SK-N-SH (cell line): ENCODE measurements at regions not wholly inside any gene's neighbourhood (a gene's known extent, or its start where the extent isn't known, plus 50 kb on each side); places are given as distances from the start of the nearest gene placed in this dataset.

ENCODE experiments used
- CTCF ChIA-PET: fragments of 300-600, 350-600 bp; formaldehyde crosslinking; extraction: SDS; loops from one replicate; lab custom pipeline; 2021; lab: Yijun Ruan, JAX
- POLR2A ChIA-PET: fragments of 350-600 bp; sonication (Branson Sonifier 250); formaldehyde crosslinking; extraction: SDS; loops from one replicate; lab custom pipeline; 2020; ENCODE audit warnings: antibody characterized with exemption, inconsistent platforms; lab: Yijun Ruan, JAX
- DNase-seq: peaks from one replicate; pipeline ENCODE4 v3.0.0; 2012
- H2AFZ ChIP-seq: fragments of 200-600 bp; sonication (generic); 2 replicates; pipeline ENCODE4 v1.8.1; 2016; ENCODE audit warnings: antibody characterized with exemption, mild to moderate bottlenecking, low read depth
- H3F3A ChIP-seq: fragments of 200-600 bp; sonication (generic); replicated peaks from 2 replicates; pipeline ENCODE3; 2016; ENCODE audit warnings: antibody characterized with exemption, mild to moderate bottlenecking; ENCODE audit not compliant: insufficient read depth
- H3K27ac ChIP-seq, 2 experiments: fragments of 200-500 bp in 1 of 2; fragments of 200-600 bp in 1 of 2; sonication (Bioruptor generic) in 1 of 2; sonication (generic), shearing (Covaris generic) in 1 of 2; 2 replicates each; pipeline versions ENCODE4 v1.5.1 to v1.6.1; 2014 to 2016; ENCODE audit warnings: low read depth in 2 of 2, inconsistent platforms in 1 of 2, low read length in 1 of 2, mild to moderate bottlenecking in 1 of 2, mixed read lengths in 1 of 2
- H3K27me3 ChIP-seq: fragments of 200-600 bp; sonication (generic), shearing (Covaris generic); 2 replicates; pipeline ENCODE4 v1.6.1; 2016; ENCODE audit warnings: mixed run types; ENCODE audit not compliant: insufficient read depth
- H3K36me3 ChIP-seq, 2 experiments: fragments of 200-500 bp in 1 of 2; fragments of 200-600 bp in 1 of 2; sonication (Bioruptor generic) in 1 of 2; sonication (generic) in 1 of 2; replicated peaks in 1 of 2; 2 replicates each; pipeline versions ENCODE3 to v1.5.1; 2014 to 2016; ENCODE audit warnings: low read length in 1 of 2, mild to moderate bottlenecking in 1 of 2; ENCODE audit not compliant: insufficient read depth in 2 of 2, control insufficient read depth in 1 of 2
- H3K4me1 ChIP-seq, 2 experiments: fragments of 200-500 bp in 1 of 2; fragments of 200-600 bp in 1 of 2; sonication (Bioruptor generic) in 1 of 2; sonication (generic), shearing (Covaris generic) in 1 of 2; 2 replicates each; pipeline versions ENCODE4 v1.5.1 to v1.6.1; 2014 to 2016; ENCODE audit warnings: low read depth in 1 of 2, low read length in 1 of 2, mixed run types in 1 of 2; ENCODE audit not compliant: insufficient read depth in 2 of 2, control insufficient read depth in 1 of 2
- H3K4me2 ChIP-seq: fragments of 200-600 bp; sonication (generic), shearing (Covaris generic); 2 replicates; pipeline ENCODE4 v1.6.1; 2017; ENCODE audit warnings: mixed run types
- H3K4me3 ChIP-seq, 2 experiments: fragments of 200-500 bp in 1 of 2; fragments of 200-600 bp in 1 of 2; sonication (Bioruptor generic) in 1 of 2; sonication (generic), shearing (Covaris generic) in 1 of 2; 2 replicates each; pipeline versions ENCODE4 v1.5.1 to v1.8.1; 2014 to 2016; ENCODE audit warnings: low read depth in 2 of 2, inconsistent platforms in 1 of 2, low read length in 1 of 2, mild to moderate bottlenecking in 1 of 2, mixed read lengths in 1 of 2, moderate library complexity in 1 of 2
- H3K79me2 ChIP-seq: fragments of 200-600 bp; sonication (generic); 2 replicates; pipeline ENCODE4 v1.8.1; 2017; ENCODE audit warnings: mild to moderate bottlenecking; ENCODE audit not compliant: insufficient read depth
- H3K9ac ChIP-seq: fragments of 200-600 bp; sonication (generic); 2 replicates; pipeline ENCODE4 v1.6.1; 2017; ENCODE audit warnings: mixed run types
- H3K9me2 ChIP-seq: fragments of 200-600 bp; sonication (generic); 2 replicates; pipeline ENCODE4 v1.6.1; 2017; ENCODE audit warnings: mixed run types
- H3K9me3 ChIP-seq: fragments of 200-600 bp; sonication (generic); 2 replicates; pipeline ENCODE4 v1.6.1; 2017; ENCODE audit warnings: mixed run types, mild to moderate bottlenecking, moderate library complexity
- H4K20me1 ChIP-seq: fragments of 200-600 bp; sonication (generic); 2 replicates; pipeline ENCODE4 v1.6.1; 2017; ENCODE audit warnings: mild to moderate bottlenecking, mixed run types; ENCODE audit not compliant: insufficient read depth
- CHD2 ChIP-seq: fragments of 150-350 bp; IDR thresholded peaks from 2 replicates; pipeline ENCODE4 v1.6.1; 2018; ENCODE audit warnings: low read length; ENCODE audit not compliant: partially characterized antibody
- ELF1 ChIP-seq: IDR thresholded peaks from 2 replicates; pipeline ENCODE4 v1.4.0; 2012
- MEF2A ChIP-seq: IDR thresholded peaks from 2 replicates; pipeline ENCODE4 v1.4.0; 2012; ENCODE audit warnings: low read depth, borderline replicate concordance
- PBX3 ChIP-seq: IDR thresholded peaks from 2 replicates; pipeline ENCODE4; 2012
- RXRA ChIP-seq: IDR thresholded peaks from 2 replicates; pipeline ENCODE4 v1.4.0; 2012; ENCODE audit warnings: low read depth, mild to moderate bottlenecking, borderline replicate concordance
- SIN3A ChIP-seq: IDR thresholded peaks from 2 replicates; pipeline ENCODE4 v1.6.1; 2012; ENCODE audit warnings: low read depth, mild to moderate bottlenecking, low read length, moderate library complexity, borderline replicate concordance
- SMC3 ChIP-seq: IDR thresholded peaks from 2 replicates; pipeline ENCODE4 v1.6.1; 2012; ENCODE audit warnings: low read depth, low read length, improper control_type of control experiment
- TCF12 ChIP-seq: IDR thresholded peaks from 2 replicates; pipeline ENCODE4 v1.4.0; 2012
- ZBTB33 ChIP-seq: IDR thresholded peaks from 2 replicates; pipeline ENCODE4 v1.4.0; 2012; ENCODE audit warnings: low read depth, borderline replicate concordance
- WGBS: methylation state at CpG from one replicate; pipeline ENCODE4 v1.1.6; 2017; ENCODE audit warnings: low lambda C conversion rate; 5-methylcytosine and 5-hydroxymethylcytosine counted together
- TF ChIP-seq, protein P1 (sequence below): fragments of 200-600 bp; sonication (generic); IDR thresholded peaks from 2 replicates; pipeline ENCODE4 v1.6.1; 2017; ENCODE audit warnings: antibody characterized with exemption, mild to moderate bottlenecking, moderate library complexity

DNA sequence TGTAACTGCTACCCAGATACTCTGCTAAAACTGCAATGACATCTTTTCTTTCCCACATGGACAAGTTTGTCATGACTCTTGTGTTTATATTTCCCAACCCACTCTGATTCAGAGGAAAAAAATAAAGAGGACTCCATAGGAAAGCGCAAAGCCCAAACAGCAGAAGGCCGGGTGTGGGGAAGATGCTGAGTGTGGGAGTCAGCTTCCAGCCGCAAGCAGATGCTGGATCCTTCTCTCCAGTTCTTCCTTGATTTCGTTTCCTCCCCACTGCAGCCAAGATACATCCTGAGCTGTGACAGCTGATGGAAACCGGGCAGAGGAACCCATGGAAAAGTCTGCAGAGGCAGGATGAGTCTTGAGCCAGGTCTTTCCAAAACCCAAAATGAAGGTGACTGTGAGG, 498.2 kb downstream of the PLPP3 start:
- H3K27ac ChIP-seq, result no peak overlapping the region
- no peak overlapping the region for H3K4me2 ChIP-seq
- no peak for DNase-seq

DNA sequence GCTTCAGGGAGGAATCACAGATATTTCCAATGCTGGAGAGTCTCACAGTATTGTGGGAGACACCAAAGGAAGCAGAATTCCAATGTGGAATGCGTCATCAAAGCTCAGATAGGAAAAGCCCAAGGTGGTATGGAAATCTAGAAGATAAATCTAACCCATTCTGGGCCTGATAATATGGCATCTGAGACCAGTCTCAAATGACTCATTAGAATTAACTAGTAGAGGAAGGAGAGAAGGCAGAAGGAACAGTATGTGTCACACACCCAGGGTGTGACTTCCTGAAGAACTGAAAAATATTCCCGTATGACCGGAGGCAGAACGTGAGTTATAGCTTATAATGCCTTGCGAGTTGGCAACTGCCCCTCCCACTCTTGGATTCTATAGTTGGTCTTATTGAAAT, 499.2 kb downstream of the PLPP3 start:
- 0 out of 2 replicates have a peak, but pooled peaks cover 3% of the 10 kb centered on the region for H3K9me2 ChIP-seq
- no peak overlapping the region for H3K4me2 ChIP-seq
- no peak overlapping the region for H3K4me3 ChIP-seq
- no peaks in the 10 kb centered on the region for H3K9me3 ChIP-seq
- no peaks in the 10 kb centered on the region for H3K4me1 ChIP-seq
- no peak overlapping the region for H3K27ac ChIP-seq
- no peak overlapping the region for H3K9ac ChIP-seq
- H3F3A ChIP-seq, result no peaks in the 10 kb centered on the region
- no peaks in the 10 kb centered on the region for H3K36me3 ChIP-seq
- no peak for TF ChIP-seq PBX3
- TF ChIP-seq ZBTB33, result no peak
- TF ChIP-seq, protein P1, sequence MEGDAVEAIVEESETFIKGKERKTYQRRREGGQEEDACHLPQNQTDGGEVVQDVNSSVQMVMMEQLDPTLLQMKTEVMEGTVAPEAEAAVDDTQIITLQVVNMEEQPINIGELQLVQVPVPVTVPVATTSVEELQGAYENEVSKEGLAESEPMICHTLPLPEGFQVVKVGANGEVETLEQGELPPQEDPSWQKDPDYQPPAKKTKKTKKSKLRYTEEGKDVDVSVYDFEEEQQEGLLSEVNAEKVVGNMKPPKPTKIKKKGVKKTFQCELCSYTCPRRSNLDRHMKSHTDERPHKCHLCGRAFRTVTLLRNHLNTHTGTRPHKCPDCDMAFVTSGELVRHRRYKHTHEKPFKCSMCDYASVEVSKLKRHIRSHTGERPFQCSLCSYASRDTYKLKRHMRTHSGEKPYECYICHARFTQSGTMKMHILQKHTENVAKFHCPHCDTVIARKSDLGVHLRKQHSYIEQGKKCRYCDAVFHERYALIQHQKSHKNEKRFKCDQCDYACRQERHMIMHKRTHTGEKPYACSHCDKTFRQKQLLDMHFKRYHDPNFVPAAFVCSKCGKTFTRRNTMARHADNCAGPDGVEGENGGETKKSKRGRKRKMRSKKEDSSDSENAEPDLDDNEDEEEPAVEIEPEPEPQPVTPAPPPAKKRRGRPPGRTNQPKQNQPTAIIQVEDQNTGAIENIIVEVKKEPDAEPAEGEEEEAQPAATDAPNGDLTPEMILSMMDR, result no peak
- CTCF ChIA-PET, result no interaction called here
- WGBS, result 93% methylated on average over 5 of the region's 5 CpGs
- no peaks in the 10 kb centered on the region for H3K79me2 ChIP-seq
- no peaks in the 10 kb centered on the region for H4K20me1 ChIP-seq
- H3K27me3 ChIP-seq, result no peaks in the 10 kb centered on the region
- POLR2A ChIA-PET, result no interaction called here
- no peak overlapping the region for H2AFZ ChIP-seq
- DNase-seq, result no peak

More for the DNA sequence above, 498.2 kb downstream of the PLPP3 start:
- H3K27me3 ChIP-seq, result no peaks in the 10 kb centered on the region
- 79% methylated on average over 5 of the region's 5 CpGs for WGBS
- no peak overlapping the region for H3K4me3 ChIP-seq
- H3K79me2 ChIP-seq, result no peaks in the 10 kb centered on the region
- H4K20me1 ChIP-seq, result no peaks in the 10 kb centered on the region
- 0 out of 2 replicates have a peak, but pooled peaks cover 3% of the 10 kb centered on the region for H3K9me2 ChIP-seq
- H3K9me3 ChIP-seq, result no peaks in the 10 kb centered on the region
- H3K9ac ChIP-seq, result no peak overlapping the region
- ChIA-PET POLR2A (no interaction called here), CTCF (no interaction called here)
- no peaks in the 10 kb centered on the region for H3K4me1 ChIP-seq
- no peaks in the 10 kb centered on the region for H3F3A ChIP-seq
- TF ChIP-seq TCF12 (no peak), RXRA (no peak), MEF2A (no peak), SMC3 (no peak), SIN3A (no peak), ELF1 (no peak), ZBTB33 (no peak), CHD2 (no peak)
- H3K36me3 ChIP-seq, result no peaks in the 10 kb centered on the region
- H2AFZ ChIP-seq, result no peak overlapping the region
